ENCODE measurements at regions not wholly inside any gene's neighbourhood (a gene's known extent, or its start where the extent isn't known, plus 50 kb on each side); places are given as distances from the start of the nearest gene placed in this dataset.

DNA sequence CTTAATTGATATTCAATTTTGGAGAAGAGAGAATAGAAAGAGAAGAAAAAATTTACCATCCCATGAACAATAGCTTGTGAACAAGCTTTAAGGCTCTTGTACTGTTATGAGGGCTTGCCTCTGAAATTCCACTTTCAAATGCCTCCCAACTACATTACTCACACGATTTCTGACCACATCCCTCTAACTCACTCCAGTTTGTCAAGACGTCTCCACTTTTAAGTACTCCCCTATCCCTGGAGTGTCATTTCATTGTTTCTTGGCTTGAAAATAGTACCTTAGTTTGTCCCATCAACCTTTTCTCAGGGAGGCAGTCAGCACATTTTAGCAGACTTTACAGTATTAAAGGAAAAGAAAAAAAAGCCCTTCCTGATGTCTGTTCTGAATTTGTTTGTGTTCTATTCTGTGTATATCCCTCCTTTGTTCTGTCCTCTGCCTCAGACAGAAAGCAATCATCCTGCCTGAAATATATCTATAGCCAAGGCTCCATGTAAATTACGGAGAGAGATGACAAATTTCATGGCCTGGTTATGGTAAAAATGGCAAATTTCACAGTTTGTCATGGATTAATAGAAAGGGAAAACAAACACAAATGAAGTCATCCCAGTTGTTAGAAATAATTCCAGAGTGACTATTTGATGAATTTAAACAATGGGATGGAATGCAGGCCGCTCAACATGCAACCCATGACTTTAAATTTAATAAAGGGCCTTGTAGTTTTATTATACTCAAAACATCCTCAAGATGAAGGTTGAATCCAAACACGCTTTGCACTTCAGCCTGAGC, 228.8 kb downstream of the ETAA1 start:
- TF ChIP-seq, protein P1, sequence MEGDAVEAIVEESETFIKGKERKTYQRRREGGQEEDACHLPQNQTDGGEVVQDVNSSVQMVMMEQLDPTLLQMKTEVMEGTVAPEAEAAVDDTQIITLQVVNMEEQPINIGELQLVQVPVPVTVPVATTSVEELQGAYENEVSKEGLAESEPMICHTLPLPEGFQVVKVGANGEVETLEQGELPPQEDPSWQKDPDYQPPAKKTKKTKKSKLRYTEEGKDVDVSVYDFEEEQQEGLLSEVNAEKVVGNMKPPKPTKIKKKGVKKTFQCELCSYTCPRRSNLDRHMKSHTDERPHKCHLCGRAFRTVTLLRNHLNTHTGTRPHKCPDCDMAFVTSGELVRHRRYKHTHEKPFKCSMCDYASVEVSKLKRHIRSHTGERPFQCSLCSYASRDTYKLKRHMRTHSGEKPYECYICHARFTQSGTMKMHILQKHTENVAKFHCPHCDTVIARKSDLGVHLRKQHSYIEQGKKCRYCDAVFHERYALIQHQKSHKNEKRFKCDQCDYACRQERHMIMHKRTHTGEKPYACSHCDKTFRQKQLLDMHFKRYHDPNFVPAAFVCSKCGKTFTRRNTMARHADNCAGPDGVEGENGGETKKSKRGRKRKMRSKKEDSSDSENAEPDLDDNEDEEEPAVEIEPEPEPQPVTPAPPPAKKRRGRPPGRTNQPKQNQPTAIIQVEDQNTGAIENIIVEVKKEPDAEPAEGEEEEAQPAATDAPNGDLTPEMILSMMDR (conservative IDR thresholded peaks at IDR 0.05; ENCODE audit: low read depth, low read length): no peak
- DNase-seq (ENCODE audit: low read depth): no peak
- H3K4me3 ChIP-seq (ENCODE audit: low read depth, low read length): no peak overlapping the region

GRCh38 chr2:67626656-67627055, 229.5 kb downstream of the ETAA1 start:
- TF ChIP-seq, protein P1 (conservative IDR thresholded peaks at IDR 0.05; ENCODE audit: low read depth, low read length): no peak
- DNase-seq (ENCODE audit: low read depth): no peak
- no peak overlapping the region for H3K4me3 ChIP-seq (ENCODE audit: low read depth, low read length)

GRCh38 chr2:67627456-67628207, 230.5 kb downstream of the ETAA1 start:
- DNase-seq (ENCODE audit: low read depth): no peak
- H3K4me3 ChIP-seq (ENCODE audit: low read depth, low read length): no peak overlapping the region
- TF ChIP-seq, protein P1 (conservative IDR thresholded peaks at IDR 0.05; ENCODE audit: low read depth, low read length): no peak

GRCh38 chr2:67628892-67629291, 231.8 kb downstream of the ETAA1 start:
- no peak overlapping the region for H3K4me3 ChIP-seq (ENCODE audit: low read depth, low read length)
- TF ChIP-seq, protein P1 (conservative IDR thresholded peaks at IDR 0.05; ENCODE audit: low read depth, low read length): no peak
- DNase-seq (ENCODE audit: low read depth): no peak

DNA sequence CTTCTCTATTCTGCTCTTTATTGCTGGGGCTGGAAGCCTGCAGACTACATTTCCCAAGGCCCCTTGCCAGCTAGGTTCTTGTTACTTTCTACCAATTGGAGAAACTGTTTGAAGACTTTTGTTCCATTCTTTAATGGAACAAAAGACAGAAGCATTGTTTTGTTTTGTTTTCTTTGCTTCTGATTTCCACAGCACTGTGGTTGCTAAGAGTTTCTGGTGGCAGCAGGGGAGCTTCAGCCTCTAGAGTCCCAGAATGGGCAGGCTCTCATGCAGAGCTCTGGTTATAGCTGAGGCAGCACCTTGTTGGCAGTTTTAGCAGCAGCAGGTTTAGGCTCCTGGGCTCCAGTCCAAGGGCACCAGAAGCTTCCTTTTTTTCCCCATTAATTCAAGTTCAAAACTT, 234.3 kb downstream of the ETAA1 start:
- DNase-seq (ENCODE audit: low read depth): no peak
- TF ChIP-seq, protein P1 (conservative IDR thresholded peaks at IDR 0.05; ENCODE audit: low read depth, low read length): no peak
- H3K4me3 ChIP-seq (ENCODE audit: low read depth, low read length): no peak overlapping the region

GRCh38 chr2:67633212-67633856, 236.2 kb downstream of the ETAA1 start:
- no peak for DNase-seq (ENCODE audit: low read depth)
- no peak overlapping the region for H3K4me3 ChIP-seq (ENCODE audit: low read depth, low read length)
- TF ChIP-seq, protein P1 (conservative IDR thresholded peaks at IDR 0.05; ENCODE audit: low read depth, low read length): no peak
